Esophagus squamous epithelium (tissue), 4 donors: ENCODE measurements at regions not wholly inside any gene's neighbourhood (a gene's known extent, or its start where the extent isn't known, plus 50 kb on each side); places are given as distances from the start of the nearest gene placed in this dataset.

ENCODE experiments used
- CTCF ChIP-seq, 6 experiments: fragments of 450-650 bp in 4 of 6; fragments of 200-600 bp in 2 of 6; sonication (generic) in 2 of 6; IDR thresholded peaks; one replicate each; pipeline ENCODE4 v1.5.1; 2016 to 2019; ENCODE audit warnings: antibody characterized with exemption in 6 of 6, mild to moderate bottlenecking in 4 of 6, moderate library complexity in 4 of 6
- POLR2A ChIP-seq, 4 donors: fragments of 450-650 bp; IDR thresholded peaks; one replicate each; pipeline ENCODE4 v1.6.1; 2017; ENCODE audit warnings: antibody characterized with exemption in 4 of 4, mild to moderate bottlenecking in 4 of 4, moderate library complexity in 3 of 4

- TF ChIP-seq CTCF (IDR thresholded peaks at IDR 0.05) (no peak), POLR2A (IDR thresholded peaks at IDR 0.05) (no peak)
Measured at GRCh38 chr12:114752217-114752616, 68.2 kb upstream of the TBX3 start.
